AG04449 (cell line): ENCODE measurements at regions not wholly inside any gene's neighbourhood (a gene's known extent, or its start where the extent isn't known, plus 50 kb on each side); places are given as distances from the start of the nearest gene placed in this dataset.
"Not testable (repeated sequence)": the region's sequence is repeated elsewhere in the genome, so short reads cannot be mapped to it uniquely, and the experiment has no call there.

Experiments used
- CTCF ChIA-PET: fragments of 350-600 bp; formaldehyde crosslinking; extraction: SDS; loops from one replicate; lab custom pipeline; 2021; ENCODE audit warnings: antibody characterized with exemption; lab: Yijun Ruan, JAX
- POLR2A ChIA-PET: fragments of 400-600, 350-600 bp; formaldehyde crosslinking; extraction: SDS; loops from one replicate; lab custom pipeline; 2020; ENCODE audit warnings: antibody characterized with exemption, inconsistent platforms; lab: Yijun Ruan, JAX
- DNase-seq: peaks from one replicate; pipeline ENCODE4 v3.0.0-alpha.2; 2010; ENCODE audit warnings: low read depth, low spot score
- H3K4me3 ChIP-seq: 2 replicates; pipeline ENCODE4 v1.5.1; 2011; ENCODE audit warnings: low read depth, mild to moderate bottlenecking, control low read depth, low read length
- TF ChIP-seq, protein P1 (sequence below): IDR thresholded peaks from one replicate; pipeline ENCODE4 v1.5.1; 2011; ENCODE audit warnings: mild to moderate bottlenecking, moderate library complexity, low read length, control low read depth, inconsistent platforms; ENCODE audit not compliant: insufficient read depth; ENCODE audit errors: missing control alignments

DNA sequence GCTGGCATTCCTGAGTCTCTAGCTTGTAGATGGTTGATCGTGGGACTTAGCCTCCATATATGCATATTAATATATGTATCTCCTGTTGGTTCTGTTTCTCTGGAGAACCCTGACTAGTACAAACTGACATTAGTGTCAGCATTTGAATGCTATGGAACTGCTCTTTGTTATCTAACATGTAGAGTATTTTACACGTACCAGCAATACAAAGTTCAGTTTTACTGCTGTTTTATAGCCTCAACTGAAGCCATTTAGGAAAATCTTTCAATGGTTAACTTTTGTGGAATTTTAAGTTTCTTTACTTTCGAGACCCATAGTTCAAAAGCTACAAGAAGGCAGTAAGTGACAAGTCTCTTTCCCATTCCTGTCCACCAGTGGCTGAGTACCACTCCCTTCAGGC lies 418.4 kb downstream of the NUP35 start:
- H3K4me3 ChIP-seq, result no peak overlapping the region
- no peak for DNase-seq
- ChIA-PET POLR2A (no interaction called here), CTCF (no interaction called here)
- TF ChIP-seq, protein P1, sequence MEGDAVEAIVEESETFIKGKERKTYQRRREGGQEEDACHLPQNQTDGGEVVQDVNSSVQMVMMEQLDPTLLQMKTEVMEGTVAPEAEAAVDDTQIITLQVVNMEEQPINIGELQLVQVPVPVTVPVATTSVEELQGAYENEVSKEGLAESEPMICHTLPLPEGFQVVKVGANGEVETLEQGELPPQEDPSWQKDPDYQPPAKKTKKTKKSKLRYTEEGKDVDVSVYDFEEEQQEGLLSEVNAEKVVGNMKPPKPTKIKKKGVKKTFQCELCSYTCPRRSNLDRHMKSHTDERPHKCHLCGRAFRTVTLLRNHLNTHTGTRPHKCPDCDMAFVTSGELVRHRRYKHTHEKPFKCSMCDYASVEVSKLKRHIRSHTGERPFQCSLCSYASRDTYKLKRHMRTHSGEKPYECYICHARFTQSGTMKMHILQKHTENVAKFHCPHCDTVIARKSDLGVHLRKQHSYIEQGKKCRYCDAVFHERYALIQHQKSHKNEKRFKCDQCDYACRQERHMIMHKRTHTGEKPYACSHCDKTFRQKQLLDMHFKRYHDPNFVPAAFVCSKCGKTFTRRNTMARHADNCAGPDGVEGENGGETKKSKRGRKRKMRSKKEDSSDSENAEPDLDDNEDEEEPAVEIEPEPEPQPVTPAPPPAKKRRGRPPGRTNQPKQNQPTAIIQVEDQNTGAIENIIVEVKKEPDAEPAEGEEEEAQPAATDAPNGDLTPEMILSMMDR, result no peak

DNA sequence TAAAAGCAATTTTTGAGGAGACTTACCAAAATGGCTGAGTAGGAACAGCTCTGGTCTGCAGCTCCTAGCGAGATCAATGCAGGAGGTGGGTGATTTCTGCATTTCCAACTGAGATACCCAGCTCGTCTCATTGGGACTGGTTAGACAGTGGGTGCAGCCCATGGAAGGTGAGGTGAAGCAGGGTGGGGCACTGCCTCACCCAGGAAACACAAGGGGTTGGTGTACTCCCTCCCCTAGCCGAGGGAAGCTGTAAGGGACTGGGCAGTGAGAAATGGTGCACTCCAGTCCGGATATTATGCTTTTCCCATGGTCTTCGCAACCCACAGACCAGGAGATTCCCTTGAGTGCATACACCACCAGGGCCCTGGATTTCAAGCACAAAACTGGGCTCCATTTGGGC lies 419.0 kb downstream of the NUP35 start:
- DNase-seq, result no peak
- ChIA-PET CTCF (no interaction called here), POLR2A (no interaction called here)
- H3K4me3 ChIP-seq, result no peak overlapping the region
- TF ChIP-seq, protein P1, result no peak

DNA sequence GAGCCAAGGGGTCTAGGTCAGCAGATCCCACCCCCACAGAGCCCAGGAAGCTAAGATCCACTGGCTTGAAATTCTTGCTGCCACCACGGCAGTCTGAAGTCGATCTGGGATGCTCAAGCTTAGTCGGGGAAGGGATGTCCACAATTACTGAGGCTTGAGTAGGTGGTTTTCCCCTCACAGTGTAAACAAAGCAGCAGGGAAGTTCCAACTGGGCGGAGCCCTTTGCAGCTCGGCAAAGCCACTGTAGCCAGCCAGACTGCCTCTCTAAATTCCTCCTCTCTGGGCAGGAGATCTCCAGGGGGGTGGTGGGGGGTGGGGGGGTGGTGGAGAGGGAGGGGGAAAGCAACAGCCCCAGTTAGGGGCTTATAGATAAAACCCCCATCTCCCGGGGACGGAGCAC lies 419.5 kb downstream of the NUP35 start:
- no peak for DNase-seq
- H3K4me3 ChIP-seq, result no peak overlapping the region
- ChIA-PET CTCF (no interaction called here), POLR2A (no interaction called here)
- TF ChIP-seq, protein P1, result no peak

DNA sequence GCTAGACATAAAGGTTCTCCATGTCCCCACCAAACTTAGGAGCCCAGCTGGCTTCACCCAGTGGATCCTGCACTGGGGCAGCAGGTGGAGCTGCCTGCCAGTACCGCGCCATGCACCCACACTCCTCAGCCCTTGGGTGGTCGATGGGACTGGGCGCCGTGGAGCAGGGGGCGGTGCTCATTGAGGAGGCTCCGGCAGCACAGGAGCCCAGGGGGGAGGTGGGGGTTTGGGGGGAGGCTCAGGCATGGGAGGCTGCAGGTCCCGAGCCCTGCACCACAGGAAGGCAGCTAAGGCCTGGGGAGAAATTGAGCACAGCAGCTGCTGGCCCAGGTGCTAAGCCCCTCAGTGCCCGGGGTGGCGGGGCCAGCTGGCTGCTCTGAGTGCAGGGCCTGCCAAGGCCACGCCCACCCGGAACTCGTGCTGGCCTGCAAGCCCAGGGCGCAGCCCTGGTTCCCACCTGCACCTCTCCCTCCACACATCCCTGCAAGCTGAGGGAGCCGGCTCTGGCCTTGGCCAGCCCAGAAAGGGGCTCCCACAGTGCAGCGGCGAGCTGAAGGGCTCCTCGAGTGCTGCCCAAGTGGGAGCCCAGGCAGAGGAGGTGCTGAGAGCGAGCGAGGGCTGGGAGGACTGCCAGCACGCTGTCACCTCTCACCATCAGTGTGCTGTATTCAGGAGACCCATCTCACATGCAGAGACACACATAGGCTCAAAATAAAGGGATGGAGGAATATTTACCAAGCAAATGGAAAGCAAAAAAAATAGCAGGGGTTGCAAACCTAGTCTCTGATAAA lies 422.5 kb downstream of the NUP35 start:
- H3K4me3 ChIP-seq, CTCF ChIA-PET, DNase-seq, POLR2A ChIA-PET: not testable (repeated sequence)

DNA sequence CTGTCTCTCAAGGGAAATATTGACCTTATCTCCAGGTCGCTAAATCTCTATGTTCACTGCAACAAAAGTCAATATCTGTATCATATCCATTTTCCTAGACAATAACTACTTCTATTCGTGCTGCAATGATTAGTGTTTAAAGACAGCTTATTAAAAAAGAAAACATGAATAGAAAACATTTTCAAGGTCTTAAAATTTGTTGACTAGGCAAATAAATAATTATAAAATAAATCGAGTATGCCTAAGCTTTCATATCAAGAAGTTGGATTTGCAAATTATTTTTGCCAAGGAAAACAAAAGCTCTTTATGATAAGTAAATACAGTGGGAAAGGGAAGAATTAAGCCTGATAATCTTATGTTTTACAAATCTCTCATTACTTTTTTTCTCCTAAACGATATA lies 428.5 kb downstream of the NUP35 start:
- CTCF ChIA-PET, result no interaction called here

DNA sequence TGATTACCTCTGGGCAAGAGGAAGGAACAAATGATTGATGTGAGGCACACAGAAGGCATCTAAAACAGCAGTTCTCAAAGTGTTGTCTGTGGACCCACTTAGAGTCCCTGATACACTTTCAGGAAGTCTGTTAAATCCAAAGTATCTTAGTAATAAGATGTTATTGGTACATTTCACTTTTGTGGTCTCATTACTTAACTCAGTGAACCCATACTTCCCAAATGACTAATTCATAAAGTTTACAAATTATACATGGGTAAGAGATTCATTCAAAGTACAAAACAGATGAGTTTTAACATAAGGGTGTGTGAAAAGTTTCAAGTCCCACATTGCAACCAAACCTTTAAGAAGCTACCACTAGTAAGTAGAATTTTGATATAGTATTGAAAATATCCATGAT lies 440.5 kb downstream of the NUP35 start:
- no peak for DNase-seq
- CTCF ChIA-PET, result no interaction called here
- TF ChIP-seq, protein P1, result no peak
- POLR2A ChIA-PET, result no interaction called here
- H3K4me3 ChIP-seq, result no peak overlapping the region

More for the DNA sequence above, 428.5 kb downstream of the NUP35 start:
- no peak overlapping the region for H3K4me3 ChIP-seq
- DNase-seq, result no peak
- POLR2A ChIA-PET, result no interaction called here
- TF ChIP-seq, protein P1, result no peak

DNA sequence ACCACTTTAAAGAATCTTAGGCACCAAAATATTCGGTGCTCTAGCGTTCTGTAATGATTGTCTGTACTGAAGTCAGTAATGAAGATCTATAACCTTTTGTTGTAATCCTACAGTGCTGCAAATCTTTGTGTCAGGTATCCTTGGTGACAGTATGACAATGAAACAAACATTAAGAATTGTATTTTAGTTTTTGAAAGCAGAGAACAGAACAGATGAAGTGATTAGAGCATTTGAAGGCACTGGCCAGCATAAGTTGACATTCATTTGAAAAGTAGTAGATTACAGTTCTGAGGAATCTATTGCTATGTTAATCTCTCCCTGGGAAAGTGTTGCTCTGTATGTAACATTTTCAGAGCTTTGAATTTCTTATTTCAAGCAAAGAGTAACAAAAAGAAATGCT lies 451.2 kb downstream of the NUP35 start:
- TF ChIP-seq, protein P1, result no peak
- CTCF ChIA-PET, result no interaction called here
- no peak for DNase-seq
- POLR2A ChIA-PET, result no interaction called here
- no peak overlapping the region for H3K4me3 ChIP-seq
